OCI-LY1 (cell line): ENCODE measurements at regions not wholly inside any gene's neighbourhood (a gene's known extent, or its start where the extent isn't known, plus 50 kb on each side); places are given as distances from the start of the nearest gene placed in this dataset.

ENCODE experiments used
- H2AFZ ChIP-seq: fragments of 200-600 bp; sonication (generic), shearing (Covaris generic); 2 replicates; pipeline ENCODE4 v1.6.0; 2014; ENCODE audit warnings: antibody characterized with exemption, mild to moderate bottlenecking, low read length
- H3F3A ChIP-seq: fragments of 200-600 bp; sonication (generic), shearing (Covaris generic); 2 replicates; pipeline ENCODE4 v1.6.0; 2014; ENCODE audit warnings: mild to moderate bottlenecking, antibody characterized with exemption, low read length, moderate library complexity; ENCODE audit not compliant: insufficient read depth
- H3K27ac ChIP-seq: fragments of 200-600 bp; sonication (generic); 2 replicates; pipeline ENCODE4 v1.5.1; 2014; ENCODE audit warnings: low read length, mixed run types, mild to moderate bottlenecking, low read depth; ENCODE audit not compliant: poor library complexity, severe bottlenecking
- H3K27me3 ChIP-seq: fragments of 200-600 bp; sonication (generic); 2 replicates; pipeline ENCODE4 v1.6.0; 2014; ENCODE audit warnings: antibody characterized with exemption, mild to moderate bottlenecking, low read length, moderate library complexity; ENCODE audit not compliant: insufficient read depth
- H3K36me3 ChIP-seq: fragments of 200-600 bp; sonication (generic); 2 replicates; pipeline ENCODE4 v1.6.1; 2014; ENCODE audit warnings: mild to moderate bottlenecking, antibody characterized with exemption, low read length, moderate library complexity, mixed read lengths; ENCODE audit not compliant: insufficient read depth
- H3K4me1 ChIP-seq: fragments of 200-600 bp; sonication (generic); 2 replicates; pipeline ENCODE4 v1.5.1; 2014; ENCODE audit warnings: mild to moderate bottlenecking, low read length, moderate library complexity; ENCODE audit not compliant: insufficient read depth, severe bottlenecking
- H3K4me2 ChIP-seq: fragments of 200-600 bp; sonication (generic), shearing (Covaris generic); 2 replicates; pipeline ENCODE4 v1.6.1; 2014; ENCODE audit warnings: low read length
- H3K4me3 ChIP-seq: fragments of 200-600 bp; sonication (generic); 2 replicates; pipeline ENCODE4 v1.5.1; 2014; ENCODE audit warnings: low read length, low read depth, mild to moderate bottlenecking, mixed read lengths; ENCODE audit not compliant: poor library complexity, severe bottlenecking
- H3K79me2 ChIP-seq: fragments of 200-600 bp; shearing (Covaris generic); 2 replicates; pipeline ENCODE4 v1.6.1; 2016; ENCODE audit warnings: mixed run types, low read length, mixed read lengths; ENCODE audit not compliant: insufficient read depth
- H3K9ac ChIP-seq: fragments of 200-600 bp; sonication (generic), shearing (Covaris generic); 2 replicates; pipeline ENCODE4 v1.6.1; 2014; ENCODE audit warnings: mild to moderate bottlenecking, low read length, mixed read lengths
- H3K9me2 ChIP-seq: fragments of 200-600 bp; sonication (generic), shearing (Covaris generic); 2 replicates; pipeline ENCODE4 v1.6.1; 2014; ENCODE audit warnings: low read depth, mild to moderate bottlenecking, low read length, mixed read lengths
- H3K9me3 ChIP-seq: fragments of 200-600 bp; shearing (Covaris generic); 2 replicates; pipeline ENCODE4 v1.6.1; 2014; ENCODE audit warnings: low read length, mixed read lengths
- H4K20me1 ChIP-seq: fragments of 200-600 bp; sonication (generic), shearing (Covaris generic); 2 replicates; pipeline ENCODE4 v1.6.0; 2016; ENCODE audit warnings: mild to moderate bottlenecking, low read length; ENCODE audit not compliant: insufficient read depth
- EZH2 ChIP-seq: fragments of 200-600 bp; sonication (generic), shearing (Covaris generic); IDR thresholded peaks from 2 replicates; pipeline ENCODE4 v1.8.0; 2017; ENCODE audit warnings: borderline replicate concordance, mixed run types, mild to moderate bottlenecking, antibody characterized with exemption, low read length, moderate library complexity, mixed read lengths
- TF ChIP-seq, protein P1 (sequence below): fragments of 200-600 bp; sonication (generic), shearing (Covaris generic); IDR thresholded peaks from 2 replicates; pipeline ENCODE4 v1.5.1; 2017; ENCODE audit warnings: mild to moderate bottlenecking, antibody characterized with exemption, low read length, moderate library complexity, mixed read lengths

DNA sequence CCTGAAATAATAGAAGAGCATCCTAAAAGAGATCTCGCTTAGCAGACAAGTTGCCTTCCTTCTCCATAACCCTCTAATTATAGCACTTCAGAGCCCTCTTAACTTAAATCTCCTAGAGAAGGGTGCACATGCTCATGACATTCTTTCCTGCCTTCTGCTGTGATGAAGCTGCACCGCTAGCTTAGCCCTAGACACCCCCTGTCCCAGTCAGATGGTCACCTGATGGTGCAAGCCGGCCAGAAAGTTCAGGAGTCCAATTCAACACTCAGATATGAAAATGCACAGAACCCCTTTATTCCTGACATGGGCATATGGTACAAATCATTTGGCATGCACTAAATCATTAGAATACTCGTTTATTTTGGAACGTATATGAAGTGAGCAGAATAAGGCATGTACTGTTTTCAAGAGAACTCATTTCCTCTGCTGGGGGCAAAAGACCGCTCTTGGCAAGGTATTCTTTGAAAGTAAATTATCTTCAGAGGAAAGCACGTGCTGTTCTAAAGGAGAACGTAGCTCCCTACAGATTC lies 420.4 kb upstream of the PROK2 start:
- H3K9me3 ChIP-seq = no peaks in the 10 kb centered on the region

DNA sequence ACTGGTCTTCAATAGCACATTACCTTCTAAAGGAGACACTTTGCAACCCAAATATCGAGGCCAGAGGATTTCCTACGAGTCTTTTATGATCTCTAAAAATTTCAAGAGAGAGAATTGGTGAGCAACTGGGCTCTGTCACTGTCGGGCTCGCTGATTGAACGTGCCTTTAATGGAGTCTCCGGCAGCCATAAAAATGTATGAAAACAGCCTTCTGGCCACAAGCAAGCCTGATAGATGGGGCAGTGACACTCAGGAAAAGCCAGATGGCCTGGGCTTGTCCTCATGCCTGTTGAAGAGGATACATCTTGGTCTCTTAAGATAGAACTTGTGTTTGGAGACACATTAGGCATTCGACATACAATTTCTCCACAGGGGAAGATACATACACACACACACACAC lies 419.5 kb upstream of the PROK2 start:
- H2AFZ ChIP-seq = no peak overlapping the region

More for the DNA sequence above, 420.4 kb upstream of the PROK2 start:
- Histone ChIP-seq H3K27ac (no peak overlapping the region), H3K4me2 (no peak overlapping the region), H4K20me1 (no peaks in the 10 kb centered on the region), H3K27me3 (no peaks in the 10 kb centered on the region), H3K36me3 (no peaks in the 10 kb centered on the region), H3K4me1 (no peaks in the 10 kb centered on the region), H3K4me3 (no peak overlapping the region), H3K9me2 (no peaks in the 10 kb centered on the region), H2AFZ (no peak overlapping the region), H3K9ac (no peak overlapping the region), H3K79me2 (no peaks in the 10 kb centered on the region), H3F3A (no peaks in the 10 kb centered on the region)
- no peak for TF ChIP-seq EZH2
- TF ChIP-seq, protein P1, sequence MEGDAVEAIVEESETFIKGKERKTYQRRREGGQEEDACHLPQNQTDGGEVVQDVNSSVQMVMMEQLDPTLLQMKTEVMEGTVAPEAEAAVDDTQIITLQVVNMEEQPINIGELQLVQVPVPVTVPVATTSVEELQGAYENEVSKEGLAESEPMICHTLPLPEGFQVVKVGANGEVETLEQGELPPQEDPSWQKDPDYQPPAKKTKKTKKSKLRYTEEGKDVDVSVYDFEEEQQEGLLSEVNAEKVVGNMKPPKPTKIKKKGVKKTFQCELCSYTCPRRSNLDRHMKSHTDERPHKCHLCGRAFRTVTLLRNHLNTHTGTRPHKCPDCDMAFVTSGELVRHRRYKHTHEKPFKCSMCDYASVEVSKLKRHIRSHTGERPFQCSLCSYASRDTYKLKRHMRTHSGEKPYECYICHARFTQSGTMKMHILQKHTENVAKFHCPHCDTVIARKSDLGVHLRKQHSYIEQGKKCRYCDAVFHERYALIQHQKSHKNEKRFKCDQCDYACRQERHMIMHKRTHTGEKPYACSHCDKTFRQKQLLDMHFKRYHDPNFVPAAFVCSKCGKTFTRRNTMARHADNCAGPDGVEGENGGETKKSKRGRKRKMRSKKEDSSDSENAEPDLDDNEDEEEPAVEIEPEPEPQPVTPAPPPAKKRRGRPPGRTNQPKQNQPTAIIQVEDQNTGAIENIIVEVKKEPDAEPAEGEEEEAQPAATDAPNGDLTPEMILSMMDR = no peak

DNA sequence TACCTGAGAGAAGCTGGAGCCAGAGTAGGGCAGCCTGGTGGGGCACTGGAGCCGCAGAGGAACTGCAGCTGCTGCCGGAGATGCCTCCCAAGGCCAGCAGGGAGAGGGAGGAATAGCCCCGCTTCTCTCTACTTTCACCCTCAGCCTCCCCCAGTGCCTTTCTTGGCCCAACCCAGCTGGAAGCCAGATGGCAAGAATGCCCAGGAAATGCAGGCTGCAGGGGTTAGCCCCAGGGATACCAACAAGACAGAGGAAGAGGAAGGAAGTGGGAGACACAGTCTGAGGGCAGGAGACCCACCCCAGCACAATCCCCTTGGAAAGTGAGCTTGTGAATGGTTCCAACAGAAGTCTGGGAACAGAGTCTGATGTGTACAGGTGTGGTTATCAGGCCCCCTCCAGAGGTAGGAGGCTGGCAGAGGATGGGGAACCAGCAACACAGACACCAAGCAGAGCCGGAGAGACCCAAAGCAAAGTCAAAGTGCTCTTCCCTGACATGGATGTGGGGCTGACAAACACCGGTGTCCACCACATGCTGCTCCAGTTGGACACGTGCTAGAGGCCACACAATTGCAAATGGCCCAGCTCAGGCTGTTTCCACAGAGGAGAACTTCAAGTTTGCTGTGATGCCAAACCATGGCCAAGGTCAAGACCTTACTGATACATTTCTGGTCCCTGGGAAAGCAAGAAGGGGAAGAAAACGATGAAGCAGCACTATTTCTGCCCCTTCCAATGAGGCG lies 418.8 kb upstream of the PROK2 start:
- Histone ChIP-seq H2AFZ (no peak overlapping the region), H3K27ac (no peak overlapping the region), H3K36me3 (no peaks in the 10 kb centered on the region), H3K27me3 (no peaks in the 10 kb centered on the region), H3K4me1 (no peaks in the 10 kb centered on the region), H3F3A (no peaks in the 10 kb centered on the region), H3K4me2 (no peak overlapping the region), H3K9me3 (no peaks in the 10 kb centered on the region), H3K9me2 (no peaks in the 10 kb centered on the region), H4K20me1 (no peaks in the 10 kb centered on the region), H3K4me3 (no peak overlapping the region), H3K9ac (no peak overlapping the region), H3K79me2 (no peaks in the 10 kb centered on the region)
- TF ChIP-seq EZH2 = no peak
- TF ChIP-seq, protein P1 = no peak

More for the DNA sequence above, 419.5 kb upstream of the PROK2 start:
- Histone ChIP-seq H4K20me1 (no peaks in the 10 kb centered on the region), H3K9me3 (no peaks in the 10 kb centered on the region), H3K9me2 (no peaks in the 10 kb centered on the region), H3K27ac (no peak overlapping the region), H3K4me1 (no peaks in the 10 kb centered on the region), H3K4me2 (no peak overlapping the region), H3K9ac (no peak overlapping the region), H3K27me3 (no peaks in the 10 kb centered on the region), H3K79me2 (no peaks in the 10 kb centered on the region), H3K4me3 (no peak overlapping the region), H3K36me3 (no peaks in the 10 kb centered on the region), H3F3A (no peaks in the 10 kb centered on the region)
- TF ChIP-seq EZH2 = no peak
- TF ChIP-seq, protein P1 = no peak
